ENCODE measurements at regions not wholly inside any gene's neighbourhood (a gene's known extent, or its start where the extent isn't known, plus 50 kb on each side); places are given as distances from the start of the nearest gene placed in this dataset.
"Not testable (repeated sequence)": the region's sequence is repeated elsewhere in the genome, so short reads cannot be mapped to it uniquely, and the experiment has no call there.

DNA sequence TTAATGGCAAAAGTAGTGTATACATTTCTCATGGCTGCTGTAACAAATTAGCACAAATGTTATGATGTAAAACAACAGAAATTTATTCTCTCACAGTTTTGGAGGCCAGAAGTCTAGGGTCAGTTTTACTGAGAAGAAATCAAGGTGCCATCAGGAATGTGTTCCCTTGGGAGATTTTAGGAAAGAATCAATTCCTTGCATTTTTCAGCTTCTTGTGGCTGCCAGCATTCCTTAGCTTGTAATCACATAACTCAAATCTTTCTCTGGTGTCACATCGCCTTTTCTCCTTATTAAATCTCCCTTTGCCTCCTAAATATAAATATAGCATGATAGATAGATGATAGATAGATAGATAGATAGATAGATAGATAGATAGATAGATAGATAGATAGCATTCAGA lies 307.0 kb upstream of the REG3G start:
- intact Hi-C loops (cut with micrococcal nuclease), result no loop called here
- no peaks in the 10 kb centered on the region for H3K27me3 Mint-ChIP-seq
- DNase-seq, result no peak
- H3K4me1 Mint-ChIP-seq (ENCODE audit: low read depth), result no peaks in the 10 kb centered on the region
- H3K27ac Mint-ChIP-seq, result no peak overlapping the region
- ChIA-PET CTCF (no interaction called here), POLR2A (no interaction called here)
- no peaks in the 10 kb centered on the region for H3K36me3 Mint-ChIP-seq
- H3K9me3 Mint-ChIP-seq, result peaks cover 16% of the 10 kb centered on the region
- H3K4me3 Mint-ChIP-seq, result no peak overlapping the region

GRCh38 chr2:78721355-78722033 lies 304.0 kb upstream of the REG3G start:
- intact Hi-C loops (cut with micrococcal nuclease), result no loop called here
- H3K9me3 Mint-ChIP-seq, result peaks cover 20% of the 10 kb centered on the region
- no peak for DNase-seq
- H3K36me3 Mint-ChIP-seq, result no peaks in the 10 kb centered on the region
- no peaks in the 10 kb centered on the region for H3K4me1 Mint-ChIP-seq (ENCODE audit: low read depth)
- no peak overlapping the region for H3K4me3 Mint-ChIP-seq
- no peak overlapping the region for H3K27ac Mint-ChIP-seq
- ChIA-PET POLR2A (no interaction called here), CTCF (no interaction called here)
- no peaks in the 10 kb centered on the region for H3K27me3 Mint-ChIP-seq

- intact Hi-C loops (cut with micrococcal nuclease), result no loop called here
- Mint-ChIP-seq H3K9me3 (peaks cover 20% of the 10 kb centered on the region), H3K27ac (no peak overlapping the region), H3K27me3 (no peaks in the 10 kb centered on the region), H3K4me3 (no peak overlapping the region), H3K36me3 (no peaks in the 10 kb centered on the region), H3K4me1 (ENCODE audit: low read depth) (no peaks in the 10 kb centered on the region)
- ChIA-PET CTCF (no interaction called here), POLR2A (no interaction called here)
- no peak for DNase-seq
Measured at GRCh38 chr2:78734221-78734620, 291.3 kb upstream of the REG3G start.

DNA sequence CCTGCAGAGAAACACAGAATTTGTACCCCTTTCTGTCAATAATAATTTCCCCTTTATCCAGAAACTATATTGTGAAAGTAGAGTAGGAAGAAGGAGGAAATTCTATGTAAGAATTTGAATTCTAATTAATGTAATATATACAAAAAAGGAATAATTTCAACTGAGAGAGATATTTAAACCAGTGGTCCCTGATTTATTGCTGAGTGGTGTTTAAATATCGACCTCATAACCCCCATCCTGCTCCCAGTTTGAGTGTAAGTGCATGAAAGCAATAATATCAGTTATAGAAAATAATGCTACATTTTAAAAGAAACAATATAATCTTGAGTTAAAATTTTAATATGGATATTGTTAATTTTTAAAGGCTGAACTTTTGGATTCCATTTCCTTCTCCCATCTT lies 286.2 kb upstream of the REG3G start:
- intact Hi-C loops (cut with micrococcal nuclease), result no loop called here
- Mint-ChIP-seq H3K27me3 (no peaks in the 10 kb centered on the region), H3K36me3 (no peaks in the 10 kb centered on the region), H3K9me3 (peaks cover 28% of the 10 kb centered on the region), H3K4me3 (no peak overlapping the region), H3K27ac (no peak overlapping the region), H3K4me1 (ENCODE audit: low read depth) (no peaks in the 10 kb centered on the region)
- ChIA-PET CTCF (no interaction called here), POLR2A (no interaction called here)
- DNase-seq, result no peak

DNA sequence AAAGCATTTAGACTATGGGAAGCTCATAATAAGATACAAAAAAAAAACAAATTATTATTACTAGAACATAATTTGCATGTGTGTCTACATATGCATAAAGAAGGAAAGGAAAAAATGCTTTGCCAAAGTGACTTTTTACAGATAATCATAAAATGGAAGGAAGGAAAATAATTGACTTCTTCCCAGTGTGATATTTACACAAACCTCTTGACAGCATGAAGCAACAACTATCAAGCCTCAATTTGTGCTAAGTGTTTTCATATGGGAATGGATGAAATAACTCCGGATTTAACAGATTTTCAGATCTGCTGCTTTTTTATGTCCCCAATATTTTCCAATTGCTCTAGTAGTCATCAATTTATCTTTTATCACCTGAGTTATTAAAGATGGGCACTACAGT lies 275.9 kb upstream of the REG3G start:
- H3K4me3 Mint-ChIP-seq, result no peak overlapping the region
- H3K36me3 Mint-ChIP-seq, result no peaks in the 10 kb centered on the region
- no peaks in the 10 kb centered on the region for H3K4me1 Mint-ChIP-seq (ENCODE audit: low read depth)

DNA sequence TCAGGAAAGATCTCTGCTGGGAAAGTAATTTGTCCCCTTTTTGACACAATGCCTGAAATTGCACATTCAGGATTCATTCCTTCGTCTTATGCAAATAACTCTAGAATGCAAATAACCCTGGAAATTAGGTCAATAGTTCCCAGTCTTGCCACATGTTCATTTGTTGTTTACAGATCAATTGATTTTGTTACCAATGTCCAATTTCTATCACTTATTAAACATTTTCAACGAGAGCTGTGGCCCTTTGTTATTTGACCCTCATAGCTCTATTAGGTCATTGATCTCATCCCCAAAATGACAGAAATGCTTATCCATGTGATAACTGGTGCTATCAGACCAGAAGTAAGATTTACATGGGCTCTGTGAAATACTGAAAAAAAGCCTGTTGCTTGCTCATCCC lies 275.3 kb upstream of the REG3G start:
- intact Hi-C loops (cut with micrococcal nuclease), result no loop called here
- H3K27ac Mint-ChIP-seq, result no peak overlapping the region
- ChIA-PET POLR2A (no interaction called here), CTCF (no interaction called here)
- no peaks in the 10 kb centered on the region for H3K36me3 Mint-ChIP-seq
- DNase-seq, result no peak
- no peak overlapping the region for H3K4me3 Mint-ChIP-seq
- H3K27me3 Mint-ChIP-seq, result no peaks in the 10 kb centered on the region
- no peaks in the 10 kb centered on the region for H3K4me1 Mint-ChIP-seq (ENCODE audit: low read depth)
- no peaks in the 10 kb centered on the region for H3K9me3 Mint-ChIP-seq

More for the DNA sequence above, 275.9 kb upstream of the REG3G start:
- Mint-ChIP-seq H3K27me3 (no peaks in the 10 kb centered on the region), H3K27ac (no peak overlapping the region), H3K9me3 (no peaks in the 10 kb centered on the region)
- DNase-seq, result no peak
- intact Hi-C loops (cut with micrococcal nuclease), result no loop called here
- POLR2A ChIA-PET, result no interaction called here
- CTCF ChIA-PET, result no interaction called here

DNA sequence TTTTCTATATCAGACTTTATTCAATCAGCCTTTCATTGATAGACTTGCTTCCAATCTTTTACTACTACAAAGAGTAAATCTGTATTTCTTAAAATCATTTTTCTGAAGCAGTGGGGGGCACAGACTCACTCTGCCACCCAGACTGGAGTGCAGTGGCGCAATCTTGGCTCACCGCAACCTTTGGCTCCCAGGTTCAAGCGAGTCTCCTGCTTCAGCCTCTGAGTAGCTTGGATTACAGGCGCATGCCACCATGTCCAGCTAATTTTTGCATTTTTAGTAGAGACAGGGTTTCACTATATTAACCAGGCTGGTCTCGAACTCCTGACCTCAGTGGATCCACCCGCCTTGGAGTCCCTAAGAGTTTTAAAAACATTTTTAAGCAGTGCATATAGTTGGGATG lies 270.6 kb upstream of the REG3G start:
- CTCF ChIA-PET, result no interaction called here
- H3K4me1 Mint-ChIP-seq (ENCODE audit: low read depth), result no peaks in the 10 kb centered on the region
- intact Hi-C loops (cut with micrococcal nuclease), result no loop called here

DNA sequence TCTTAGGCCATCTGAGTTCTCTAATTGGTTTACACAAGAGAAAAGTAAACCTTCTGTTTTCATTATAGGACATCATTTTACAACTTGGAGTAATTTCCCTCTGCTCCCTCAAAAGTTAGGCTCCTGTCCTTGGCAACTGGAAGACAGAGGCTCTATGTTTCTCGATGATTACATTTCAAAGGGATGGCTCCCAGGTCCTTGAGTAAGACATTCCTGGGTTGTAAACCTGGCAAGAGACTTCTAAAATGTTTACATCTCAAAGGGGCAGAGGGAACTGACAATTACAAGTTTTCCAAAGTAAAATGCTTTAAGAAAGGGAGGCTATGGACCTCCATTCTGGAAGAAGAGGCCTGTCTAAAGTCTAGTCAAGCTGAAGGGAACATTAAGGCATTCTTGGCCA lies 268.3 kb upstream of the REG3G start:
- DNase-seq, result no peak
- intact Hi-C loops (cut with micrococcal nuclease), result no loop called here
- ChIA-PET CTCF (no interaction called here), POLR2A (no interaction called here)
- peaks cover 31% of the 10 kb centered on the region for H3K9me3 Mint-ChIP-seq
- H3K27me3 Mint-ChIP-seq, result no peaks in the 10 kb centered on the region
- no peak overlapping the region for H3K4me3 Mint-ChIP-seq
- H3K36me3 Mint-ChIP-seq, result peaks cover 1% of the 10 kb centered on the region
- H3K27ac Mint-ChIP-seq, result no peak overlapping the region
- H3K4me1 Mint-ChIP-seq (ENCODE audit: low read depth), result no peaks in the 10 kb centered on the region

More for the DNA sequence above, 270.6 kb upstream of the REG3G start:
- POLR2A ChIA-PET, result no interaction called here
- H3K27ac Mint-ChIP-seq, result no peak overlapping the region
- peaks cover 10% of the 10 kb centered on the region for H3K9me3 Mint-ChIP-seq
- no peak for DNase-seq
- H3K36me3 Mint-ChIP-seq, result no peaks in the 10 kb centered on the region
- no peak overlapping the region for H3K4me3 Mint-ChIP-seq
- no peaks in the 10 kb centered on the region for H3K27me3 Mint-ChIP-seq

GRCh38 chr2:78757640-78758039 lies 267.9 kb upstream of the REG3G start:
- POLR2A ChIA-PET, result no interaction called here
- intact Hi-C loops (cut with micrococcal nuclease), result no loop called here
- H3K9me3 Mint-ChIP-seq, result peaks cover 35% of the 10 kb centered on the region
- peaks cover 1% of the 10 kb centered on the region for H3K36me3 Mint-ChIP-seq
- no peak for DNase-seq
- no peak overlapping the region for H3K27ac Mint-ChIP-seq
- H3K4me3 Mint-ChIP-seq, result no peak overlapping the region
- CTCF ChIA-PET, result no interaction called here
- H3K27me3 Mint-ChIP-seq, result no peaks in the 10 kb centered on the region
- H3K4me1 Mint-ChIP-seq (ENCODE audit: low read depth), result no peaks in the 10 kb centered on the region

GRCh38 chr2:78758765-78759164 lies 266.7 kb upstream of the REG3G start:
- CTCF ChIA-PET; H3K4me1 Mint-ChIP-seq (ENCODE audit: low read depth); H3K27me3 Mint-ChIP-seq; H3K36me3 Mint-ChIP-seq; intact Hi-C loops (cut with micrococcal nuclease); POLR2A ChIA-PET; DNase-seq; H3K27ac Mint-ChIP-seq; H3K4me3 Mint-ChIP-seq: not testable (repeated sequence)
- H3K9me3 Mint-ChIP-seq, result peaks cover 44% of the 10 kb centered on the region

DNA sequence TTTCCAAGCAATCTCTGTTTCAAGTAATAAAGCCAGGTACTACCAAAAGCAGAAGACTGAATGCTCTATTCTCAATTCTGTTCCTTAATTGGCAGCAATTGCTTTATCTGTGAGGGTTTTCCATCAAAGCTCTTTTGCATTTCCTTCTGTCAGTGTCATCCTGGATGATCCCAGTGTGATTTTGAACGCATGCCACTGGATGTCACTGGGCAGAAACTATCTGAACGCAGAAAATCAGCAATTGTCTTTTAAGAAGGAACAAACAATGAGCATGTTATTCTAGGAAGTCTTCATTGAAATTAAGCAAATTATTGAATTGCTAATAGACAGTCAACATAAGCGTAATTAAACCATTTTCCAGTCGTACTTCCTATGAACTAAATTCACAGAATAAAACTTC lies 259.0 kb upstream of the REG3G start:
- Mint-ChIP-seq H3K4me3 (no peak overlapping the region), H3K27me3 (no peaks in the 10 kb centered on the region), H3K9me3 (peaks cover 35% of the 10 kb centered on the region), H3K36me3 (peaks cover 1% of the 10 kb centered on the region), H3K27ac (no peak overlapping the region), H3K4me1 (ENCODE audit: low read depth) (no peaks in the 10 kb centered on the region)
- intact Hi-C loops (cut with micrococcal nuclease), result no loop called here
- CTCF ChIA-PET, result no interaction called here
- POLR2A ChIA-PET, result no interaction called here
- DNase-seq, result no peak

GRCh38 chr2:78768016-78768415 lies 257.5 kb upstream of the REG3G start:
- no peak for DNase-seq
- H3K4me1 Mint-ChIP-seq (ENCODE audit: low read depth), result no peaks in the 10 kb centered on the region
- H3K27me3 Mint-ChIP-seq, result no peaks in the 10 kb centered on the region
- no peaks in the 10 kb centered on the region for H3K36me3 Mint-ChIP-seq
- H3K27ac Mint-ChIP-seq, result no peak overlapping the region
- H3K4me3 Mint-ChIP-seq, result no peak overlapping the region
- CTCF ChIA-PET, result no interaction called here
- POLR2A ChIA-PET, result no interaction called here
- H3K9me3 Mint-ChIP-seq, result peaks cover 20% of the 10 kb centered on the region
- intact Hi-C loops (cut with micrococcal nuclease), result no loop called here

- Mint-ChIP-seq H3K27me3 (no peaks in the 10 kb centered on the region), H3K9me3 (peaks cover 29% of the 10 kb centered on the region), H3K36me3 (no peaks in the 10 kb centered on the region), H3K27ac (no peak overlapping the region), H3K4me3 (no peak overlapping the region), H3K4me1 (ENCODE audit: low read depth) (no peaks in the 10 kb centered on the region)
- POLR2A ChIA-PET, result no interaction called here
- no peak for DNase-seq
- CTCF ChIA-PET, result no interaction called here
- intact Hi-C loops (cut with micrococcal nuclease), result no loop called here
Measured at GRCh38 chr2:78775291-78775690, 250.2 kb upstream of the REG3G start.

Measured in activated CD4-positive, alpha-beta memory T cell treated with anti-CD3 and anti-CD28 coated beads for 36 hours (primary cell).